ENCODE measurements at regions not wholly inside any gene's neighbourhood (a gene's known extent, or its start where the extent isn't known, plus 50 kb on each side); places are given as distances from the start of the nearest gene placed in this dataset.
"Not testable (repeated sequence)": the region's sequence is repeated elsewhere in the genome, so short reads cannot be mapped to it uniquely, and the experiment has no call there.

DNA sequence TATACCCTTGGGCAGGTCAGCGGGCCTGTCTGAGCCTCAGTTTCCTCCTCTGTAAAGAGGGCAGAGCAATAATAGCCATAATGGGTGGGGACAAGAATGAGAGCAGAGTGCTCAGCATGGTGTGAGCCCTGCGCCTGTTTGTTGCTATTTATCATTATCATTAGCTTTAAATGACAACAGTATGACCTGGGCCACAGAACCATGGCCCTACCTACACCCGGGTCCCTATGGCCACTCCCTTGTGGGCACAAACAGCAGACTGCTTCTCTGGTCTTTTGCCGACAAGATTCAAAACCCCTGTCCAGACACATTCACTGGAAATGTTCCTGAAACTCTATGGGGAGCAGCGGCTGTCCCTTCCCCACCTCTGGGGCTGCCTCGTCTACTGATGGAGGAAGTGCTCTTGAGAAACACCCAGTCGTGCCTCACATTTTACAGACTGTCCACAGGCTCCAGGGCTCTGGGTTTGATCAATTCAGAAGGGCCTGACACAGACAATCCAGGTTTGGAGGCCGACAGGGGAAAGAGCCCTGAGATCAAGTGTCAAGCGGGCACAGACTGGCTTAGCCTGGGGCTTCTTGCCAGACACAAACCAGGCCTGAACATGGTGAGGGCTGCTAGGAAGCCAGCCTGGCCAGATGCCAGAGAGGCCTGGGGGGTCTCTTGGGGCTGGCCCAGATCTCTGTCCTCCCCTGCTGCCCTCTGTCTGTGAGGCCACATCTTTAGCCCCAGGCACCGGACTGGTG, 112.5 kb upstream of the CD82 start:
- DNase-seq, result no peak

DNA sequence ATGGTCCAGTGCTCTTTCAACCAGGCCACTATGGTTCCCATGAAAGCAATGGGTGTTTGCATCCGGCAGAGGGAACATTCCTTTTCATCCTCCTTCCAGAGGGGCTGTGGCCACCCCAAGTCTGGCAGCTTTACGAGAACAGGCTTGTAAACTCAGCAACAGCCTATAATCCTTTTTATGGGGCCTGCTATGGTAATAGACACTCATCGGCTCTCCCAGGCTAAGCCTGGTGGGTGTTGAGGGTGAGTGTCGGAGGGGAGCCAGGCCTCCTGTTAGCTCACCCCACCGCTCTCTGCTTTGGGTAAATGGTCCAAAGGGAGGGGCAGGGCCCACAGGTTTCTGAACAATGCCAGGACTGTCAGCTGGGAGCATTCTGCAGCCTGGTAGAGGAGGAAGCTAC, 111.6 kb upstream of the CD82 start:
- no peak for DNase-seq

- no peak for DNase-seq
These were observed 110.8 kb upstream of the CD82 start for GRCh38 chr11:44454666-44455065.

DNA sequence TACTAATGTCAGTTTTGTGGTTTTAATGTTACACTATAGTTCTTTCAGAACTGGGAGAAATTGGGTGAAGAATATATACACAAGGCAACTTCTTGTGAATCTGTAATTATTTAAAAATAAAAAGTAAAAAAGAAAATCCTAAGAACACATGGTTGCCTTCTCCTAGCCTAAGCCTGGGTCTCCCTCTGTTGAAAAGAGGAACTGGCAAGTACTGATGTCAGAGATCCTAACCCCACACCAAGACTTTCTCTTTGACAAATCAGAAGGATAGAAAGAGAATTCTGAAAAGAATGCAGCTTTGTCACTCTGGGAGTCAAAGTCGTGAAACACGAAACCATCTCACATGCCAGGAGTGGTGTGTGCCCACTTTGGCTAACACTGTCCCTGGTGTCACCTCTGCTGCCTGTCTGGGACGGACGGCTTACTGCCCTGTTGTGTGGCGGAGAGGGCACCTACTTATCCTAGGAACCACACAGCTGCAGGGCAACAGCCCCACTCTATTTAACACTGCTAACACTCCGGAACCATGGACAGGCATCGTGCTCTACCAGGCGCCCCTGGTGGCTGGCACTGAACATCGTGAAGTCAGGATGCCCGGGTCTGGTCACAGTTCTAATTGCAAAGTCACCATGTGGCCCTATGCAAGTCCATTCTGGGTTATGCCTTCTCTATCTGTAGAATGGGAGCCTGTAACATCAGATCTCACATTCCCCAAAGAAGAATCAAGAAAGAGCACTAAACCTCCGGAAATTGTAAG, 108.7 kb upstream of the CD82 start:
- DNase-seq, result no peak

- no peak for DNase-seq
These were observed 107.6 kb upstream of the CD82 start for GRCh38 chr11:44457862-44458261.

GRCh38 chr11:44463751-44464150, 101.7 kb upstream of the CD82 start:
- no peak for DNase-seq

GRCh38 chr11:44464741-44465140, 100.7 kb upstream of the CD82 start:
- DNase-seq, result no peak

DNA sequence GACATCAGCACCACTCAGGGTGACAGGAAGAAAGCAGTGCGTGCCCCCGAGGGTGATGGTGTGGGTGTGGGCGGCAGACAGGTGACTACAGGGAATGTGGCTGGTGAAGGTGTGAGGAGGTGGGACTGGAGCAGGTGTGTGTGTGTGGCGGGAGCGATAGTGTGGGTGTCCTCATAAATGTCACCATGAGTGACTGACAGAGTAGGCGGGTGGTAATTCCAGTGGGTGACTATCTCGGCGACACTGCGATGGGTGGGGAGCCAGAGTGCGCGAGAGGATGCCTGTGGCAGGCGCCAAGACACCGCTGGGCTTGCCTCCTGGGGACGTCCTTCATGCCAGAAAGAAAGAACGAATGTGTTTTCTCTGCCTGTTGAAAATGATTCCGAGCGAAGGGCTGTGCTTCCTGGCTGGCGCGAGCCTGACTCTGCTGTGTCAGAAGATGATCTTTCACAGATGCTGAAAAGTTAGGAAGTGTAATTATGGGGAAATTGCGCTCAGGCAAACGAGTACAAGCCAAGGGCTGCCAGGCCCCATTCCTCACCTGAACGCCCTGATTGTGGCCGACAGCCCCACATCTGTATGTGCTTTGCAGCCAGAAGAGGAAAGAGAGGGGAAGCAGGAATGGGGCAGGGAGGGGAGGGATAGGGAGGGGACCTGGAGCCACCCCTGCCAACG, 98.8 kb upstream of the CD82 start:
- no peak for DNase-seq

- no peak for DNase-seq
These were observed 98.0 kb upstream of the CD82 start for GRCh38 chr11:44467413-44467812.

GRCh38 chr11:44467931-44468330, 97.5 kb upstream of the CD82 start:
- DNase-seq, result no peak

GRCh38 chr11:44468345-44468988, 97.0 kb upstream of the CD82 start:
- no peak for DNase-seq

DNA sequence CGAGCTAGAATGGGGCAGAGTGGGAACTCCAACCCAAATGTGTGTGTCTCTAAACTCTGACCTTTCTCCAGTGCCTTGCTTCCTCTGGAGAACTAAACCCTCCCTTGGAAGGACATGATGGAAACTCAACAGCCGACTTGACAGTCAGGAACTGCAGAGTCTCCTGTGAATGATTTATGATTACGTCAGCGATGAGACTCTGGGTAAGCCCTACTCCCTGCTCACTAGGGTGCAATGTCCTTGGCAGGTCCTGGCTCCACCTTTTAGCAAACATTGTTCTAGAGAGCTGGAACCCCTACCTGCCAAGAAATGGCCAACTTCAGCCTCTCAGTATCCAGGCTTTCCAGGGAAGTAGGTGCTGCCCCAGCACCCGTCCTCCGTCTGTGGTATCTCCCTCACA, 96.1 kb upstream of the CD82 start:
- no peak for DNase-seq

GRCh38 chr11:44470854-44471253, 94.6 kb upstream of the CD82 start:
- no peak for DNase-seq

- DNase-seq, result no peak
These were observed 93.9 kb upstream of the CD82 start for GRCh38 chr11:44471603-44472002.

DNA sequence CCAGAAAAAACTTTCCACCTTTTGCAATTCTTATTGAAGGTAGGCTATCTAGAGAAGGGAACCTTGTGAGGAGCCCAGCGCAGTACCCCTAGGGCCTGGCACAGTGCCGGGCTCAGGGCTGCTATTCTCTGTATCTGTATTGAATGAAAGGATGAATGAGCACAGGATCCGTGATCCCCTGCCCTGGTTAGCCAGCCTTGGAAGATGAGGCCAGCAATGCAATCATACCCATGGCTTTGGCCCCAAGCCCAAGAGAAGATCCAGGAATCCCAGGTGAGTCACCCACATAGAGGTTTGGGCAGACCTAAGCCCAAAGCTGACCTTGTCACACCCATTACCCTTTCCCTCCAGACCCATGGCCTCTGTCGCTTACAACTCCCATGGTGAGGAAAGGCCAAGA, 92.5 kb upstream of the CD82 start:
- no peak for DNase-seq

- DNase-seq, result no peak
These were observed 90.8 kb upstream of the CD82 start for GRCh38 chr11:44474702-44475101.

GRCh38 chr11:44475114-44475686, 90.3 kb upstream of the CD82 start:
- no peak for DNase-seq

GRCh38 chr11:44482338-44482737, 83.1 kb upstream of the CD82 start:
- DNase-seq, result not testable (repeated sequence)

DNA sequence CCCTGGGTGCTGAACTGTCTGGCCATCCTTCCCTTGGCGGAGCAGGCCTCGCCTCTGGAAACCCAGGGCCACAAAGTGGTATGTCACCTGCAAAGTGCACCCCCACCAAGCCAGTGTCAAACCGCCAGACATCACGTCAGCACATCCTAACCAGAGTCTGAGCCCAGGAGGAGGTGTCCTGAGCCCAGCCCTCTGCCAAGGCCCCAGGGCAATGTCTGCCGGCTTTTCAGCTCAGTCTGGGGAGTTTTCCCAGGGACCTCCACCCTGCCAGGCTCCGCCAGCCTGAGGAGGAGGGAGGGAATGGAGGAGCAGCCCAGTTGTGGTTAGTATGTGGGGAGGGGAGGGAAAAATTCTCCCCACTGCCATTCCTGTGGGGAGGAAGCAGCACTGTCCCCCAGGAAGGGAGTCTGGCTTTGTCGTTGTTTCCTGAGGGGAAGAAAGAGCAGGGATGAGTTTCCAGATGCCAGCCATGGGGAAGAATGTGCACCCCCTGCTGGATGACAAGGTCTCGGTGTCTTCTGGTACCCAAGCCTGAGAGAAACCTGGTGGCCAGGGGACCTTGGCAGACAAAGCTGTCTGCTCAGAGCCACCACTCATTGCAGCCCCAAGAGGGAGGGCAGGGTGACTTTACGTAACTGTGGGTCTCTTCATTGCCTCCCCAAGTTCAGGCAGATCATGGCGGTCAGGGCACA, 81.4 kb upstream of the CD82 start:
- DNase-seq, result peak; percentile 46

DNA sequence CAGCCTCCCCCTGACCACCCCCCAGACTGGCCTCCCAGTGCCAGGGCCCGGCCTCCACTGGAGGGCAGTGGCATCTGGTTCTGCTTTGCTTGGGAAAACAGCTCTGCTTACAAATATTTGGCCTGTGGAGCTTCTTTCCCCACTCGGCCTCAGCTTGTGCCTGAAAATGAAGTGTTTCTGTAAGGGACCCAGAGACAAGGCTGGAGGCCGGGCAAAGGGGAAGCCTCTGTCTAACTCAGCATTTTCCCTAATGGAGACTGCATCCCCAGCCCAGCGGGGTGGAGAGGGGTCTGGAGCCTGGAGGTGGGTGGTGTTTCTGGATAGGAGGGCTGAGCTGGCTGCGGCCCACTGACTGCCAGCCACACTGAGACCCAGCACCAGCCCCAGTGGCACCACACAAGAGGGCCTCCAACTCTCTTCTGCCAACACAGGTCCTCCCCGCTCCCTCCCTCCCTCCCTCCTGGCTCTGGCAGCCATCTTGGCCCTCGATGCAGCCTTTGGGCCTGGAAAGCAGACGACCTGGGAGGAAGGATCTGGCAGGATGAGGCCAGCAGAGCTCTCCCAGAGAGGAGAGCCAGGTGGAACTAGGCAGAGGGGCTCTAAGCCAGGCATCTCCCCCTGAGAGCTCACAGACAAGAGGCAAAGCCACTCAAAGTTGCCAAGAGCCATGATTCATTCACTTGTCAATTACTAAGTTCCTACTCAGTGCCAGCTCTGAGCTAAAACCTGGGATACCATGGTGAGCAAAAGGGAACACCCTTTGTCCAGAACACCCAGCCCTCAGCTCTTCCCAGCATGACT, 77.1 kb upstream of the CD82 start:
- DNase-seq, result no peak

- no peak for DNase-seq
These were observed 72.1 kb upstream of the CD82 start for GRCh38 chr11:44493383-44493782.

Data from fibroblast of skin of scalp (primary cell).